GM18517 (cell line): ENCODE measurements at regions not wholly inside any gene's neighbourhood (a gene's known extent, or its start where the extent isn't known, plus 50 kb on each side); places are given as distances from the start of the nearest gene placed in this dataset.
"Not testable (repeated sequence)": the region's sequence is repeated elsewhere in the genome, so short reads cannot be mapped to it uniquely, and the experiment has no call there.

Experiments
- ATAC-seq: cut with Tn5 transposase; IDR thresholded peaks from one replicate; pipeline ENCODE4 v1.9.1; 2021; ENCODE audit warnings: mild to moderate bottlenecking, moderate library complexity; ENCODE audit not compliant: unreplicated experiment

- ATAC-seq, result no peak
Measured at GRCh38 chr3:94323596-94323995, 260.7 kb downstream of the NSUN3 start.

DNA sequence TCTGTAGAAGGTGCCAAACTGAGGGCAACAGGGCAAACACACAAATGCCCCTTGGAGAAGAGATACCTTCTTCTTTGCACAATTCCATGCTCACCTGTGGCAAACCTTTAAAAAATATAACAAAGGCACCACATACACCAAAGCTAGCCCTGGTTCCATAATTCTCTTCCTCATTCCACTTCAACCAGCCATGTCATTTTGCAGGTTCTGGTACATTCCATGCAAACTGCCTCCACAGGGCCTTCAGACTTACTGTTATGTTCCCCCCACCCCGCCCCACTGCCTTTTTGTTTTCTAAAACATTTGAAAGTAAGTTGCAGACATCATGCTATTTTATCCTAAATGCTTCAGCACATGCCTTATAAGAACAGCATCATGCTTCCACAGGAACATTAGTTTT lies 269.0 kb downstream of the NSUN3 start:
- no peak for ATAC-seq

DNA sequence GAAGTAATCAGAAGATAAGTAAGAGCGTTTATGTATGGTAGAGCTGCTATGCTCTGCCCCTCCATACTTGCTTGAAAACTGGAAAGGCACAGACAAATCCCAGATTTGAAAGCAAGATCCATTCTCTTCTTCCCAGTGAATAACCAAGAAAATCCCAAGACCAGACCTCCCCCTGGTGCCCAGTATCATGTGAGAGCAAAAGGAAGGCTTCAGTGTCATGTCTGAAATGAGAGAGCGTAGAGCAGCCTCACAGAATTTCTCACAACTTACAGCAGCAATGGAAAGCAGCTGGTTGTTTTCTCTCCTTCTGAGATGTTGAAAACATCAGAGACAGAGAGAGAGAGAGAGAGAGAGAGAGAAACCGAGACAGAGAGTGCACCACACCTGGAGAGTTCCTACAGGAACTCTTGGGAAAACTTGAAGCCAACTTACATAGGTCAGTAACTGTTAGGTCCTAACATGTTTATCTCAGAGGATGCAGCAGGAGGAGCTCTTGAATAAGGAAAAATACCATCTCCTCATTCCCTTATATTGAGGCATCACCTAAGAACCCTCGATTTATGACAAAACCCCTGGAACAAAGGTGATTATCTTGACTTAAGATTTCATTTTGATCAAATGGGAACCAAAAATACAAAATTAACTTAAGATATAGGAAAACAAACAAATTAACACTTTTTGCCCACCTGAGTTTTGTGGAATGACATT lies 273.3 kb downstream of the NSUN3 start:
- no peak for ATAC-seq

- ATAC-seq, result no peak
Measured at GRCh38 chr3:94345101-94345500, 282.2 kb downstream of the NSUN3 start.

GRCh38 chr3:94349310-94349878 lies 286.5 kb downstream of the NSUN3 start:
- no peak for ATAC-seq

DNA sequence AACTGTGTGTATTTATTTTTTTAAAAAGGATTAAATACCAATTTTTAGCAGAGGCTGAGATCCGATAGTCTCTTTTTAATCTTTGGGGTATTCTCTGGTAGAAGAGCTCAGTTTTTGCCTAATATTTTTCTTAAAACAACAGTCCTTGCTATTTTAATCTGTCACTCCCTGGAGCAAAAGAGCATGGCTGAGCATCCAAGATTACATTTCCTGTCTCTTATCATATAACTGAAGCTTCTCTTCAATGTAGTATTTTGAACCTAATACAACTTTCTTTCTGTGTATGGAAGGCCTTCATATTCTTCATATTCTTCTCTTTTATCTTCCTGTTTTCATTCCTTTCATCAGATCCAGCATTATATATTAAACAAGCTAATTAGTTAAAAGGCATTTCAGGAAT lies 293.7 kb downstream of the NSUN3 start:
- ATAC-seq, result no peak

GRCh38 chr3:94359996-94360395 lies 297.1 kb downstream of the NSUN3 start:
- ATAC-seq, result no peak

DNA sequence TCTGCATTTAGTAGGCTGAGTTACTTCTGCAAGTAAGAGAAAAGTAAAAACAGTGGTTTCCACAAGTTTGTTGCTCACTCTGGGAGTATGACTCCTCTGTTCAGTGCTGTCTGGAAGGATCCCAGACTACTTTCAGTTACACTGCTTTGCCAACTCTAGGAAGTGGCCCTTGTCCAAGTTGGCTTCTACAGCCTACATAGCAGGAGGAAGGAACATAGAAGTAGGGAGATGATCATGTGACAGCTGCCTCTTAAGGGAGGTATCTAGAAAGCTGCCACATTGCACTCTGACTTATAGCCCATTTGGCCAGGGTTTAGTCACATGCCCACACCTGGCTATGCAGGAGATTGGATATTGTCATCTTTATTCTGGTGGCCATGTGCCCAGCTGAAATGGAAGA lies 298.1 kb downstream of the NSUN3 start:
- no peak for ATAC-seq

DNA sequence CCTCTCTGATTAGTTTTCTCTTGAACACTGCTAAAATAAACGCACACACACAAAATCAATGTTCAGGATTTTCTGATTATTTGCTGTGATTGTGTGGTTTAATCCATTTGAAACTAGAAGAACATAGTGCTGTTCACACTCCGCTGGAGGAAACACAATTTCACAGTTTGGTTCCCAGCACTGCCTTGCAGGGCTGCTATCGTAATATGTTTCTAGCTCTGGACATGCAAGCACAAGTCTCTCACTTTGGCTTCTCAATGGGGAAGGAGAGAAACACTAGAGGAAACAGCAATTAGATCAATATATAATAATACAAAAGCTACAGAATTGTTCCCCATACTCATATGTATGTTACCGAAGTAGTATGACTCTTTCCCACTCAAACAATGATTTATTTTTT lies 299.5 kb downstream of the NSUN3 start:
- ATAC-seq, result no peak

- no peak for ATAC-seq
Measured at GRCh38 chr3:94365006-94365405, 302.1 kb downstream of the NSUN3 start.

GRCh38 chr3:94372026-94372425 lies 309.2 kb downstream of the NSUN3 start:
- ATAC-seq, result no peak

DNA sequence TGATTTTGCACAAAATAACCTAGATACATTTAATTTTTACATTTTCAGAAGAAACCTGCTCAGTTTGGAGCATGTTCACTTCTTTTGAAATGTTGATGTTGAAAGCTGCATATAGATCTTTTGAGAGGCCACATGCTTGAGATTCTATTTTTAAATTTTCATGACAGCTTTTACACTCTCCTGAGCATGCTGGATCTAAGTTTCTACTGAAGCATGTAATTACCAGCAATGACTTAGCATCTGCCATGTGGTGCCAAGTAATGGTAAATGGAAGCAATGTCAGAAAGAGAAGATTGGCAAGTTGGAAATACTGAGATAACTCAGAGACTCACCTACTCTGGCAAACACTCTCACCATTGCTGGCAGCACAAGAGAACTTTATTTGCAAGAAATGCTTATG lies 310.6 kb downstream of the NSUN3 start:
- ATAC-seq, result no peak

- no peak for ATAC-seq
Measured at GRCh38 chr3:94374439-94375161, 311.7 kb downstream of the NSUN3 start.

DNA sequence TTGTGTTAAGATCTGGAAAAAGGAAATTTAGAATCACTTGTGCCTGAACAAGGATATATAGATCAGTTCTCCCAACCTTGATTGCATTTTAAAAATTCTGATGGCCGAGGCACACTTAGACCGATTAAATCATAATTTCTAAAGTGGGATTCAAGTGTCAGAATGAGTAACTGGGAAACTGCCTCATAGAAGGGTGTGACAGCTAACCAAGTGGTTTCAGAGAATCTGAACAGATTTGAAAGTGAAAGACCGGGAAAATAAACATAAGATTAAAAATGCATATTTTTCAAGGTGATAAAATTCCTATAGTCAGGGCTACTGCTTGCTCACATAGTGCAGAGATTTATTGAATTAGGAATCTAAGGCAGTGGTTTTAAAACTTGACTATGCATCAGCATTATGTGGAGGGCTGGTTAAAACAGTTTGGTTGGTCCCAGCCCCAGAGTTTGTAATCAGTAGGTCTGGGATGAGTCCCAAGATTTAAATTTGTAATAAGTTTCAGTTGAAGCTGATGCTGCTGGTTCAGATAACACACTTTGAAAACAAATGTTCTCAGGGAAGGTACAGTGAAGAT lies 314.3 kb downstream of the NSUN3 start:
- ATAC-seq, result not testable (repeated sequence)

GRCh38 chr3:94377863-94378262 lies 315.0 kb downstream of the NSUN3 start:
- not testable (repeated sequence) for ATAC-seq

DNA sequence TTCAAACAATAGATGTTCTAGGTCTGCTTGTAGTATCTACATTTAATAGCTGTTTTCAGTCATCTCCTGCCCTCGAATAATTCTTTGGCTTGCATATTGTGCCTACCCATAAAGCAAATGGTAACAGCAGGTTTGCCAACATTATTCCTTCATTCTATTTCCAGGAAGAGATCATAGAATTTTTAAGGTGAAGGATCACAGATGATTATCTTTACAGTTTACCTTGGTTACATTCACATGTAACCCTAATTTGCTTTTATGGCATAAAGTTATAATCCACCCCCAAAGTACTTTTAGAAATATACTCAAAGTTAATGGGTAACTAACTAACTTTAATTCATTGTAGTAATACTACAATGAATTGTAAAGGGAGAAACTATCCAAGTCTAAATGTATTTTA lies 315.5 kb downstream of the NSUN3 start:
- no peak for ATAC-seq

- ATAC-seq, result no peak
Measured at GRCh38 chr3:94379264-94379663, 316.4 kb downstream of the NSUN3 start.

- ATAC-seq, result no peak
Measured at GRCh38 chr3:94394885-94395284, 332.0 kb downstream of the NSUN3 start.

GRCh38 chr3:94395851-94396250 lies 333.0 kb downstream of the NSUN3 start:
- no peak for ATAC-seq

DNA sequence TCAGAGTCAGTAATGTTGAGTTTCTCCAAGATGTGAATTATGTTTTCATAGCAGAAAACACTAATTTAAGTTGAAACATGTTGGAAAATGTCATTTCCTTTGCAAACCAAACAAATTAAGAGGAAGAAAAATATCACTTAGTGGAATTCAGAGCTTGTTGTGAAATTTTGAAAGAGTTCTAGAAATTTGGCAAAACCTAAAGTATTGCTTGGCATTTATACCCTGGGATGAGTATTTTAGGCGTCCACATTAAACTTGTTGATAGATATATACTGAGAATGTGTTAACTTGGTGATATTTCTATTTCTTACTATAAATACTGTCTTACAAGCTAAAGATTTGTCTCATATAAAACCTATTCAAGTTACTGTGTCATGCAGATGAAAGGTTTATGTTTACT lies 335.2 kb downstream of the NSUN3 start:
- ATAC-seq, result no peak

- no peak for ATAC-seq
Measured at GRCh38 chr3:94401466-94401865, 338.6 kb downstream of the NSUN3 start.

DNA sequence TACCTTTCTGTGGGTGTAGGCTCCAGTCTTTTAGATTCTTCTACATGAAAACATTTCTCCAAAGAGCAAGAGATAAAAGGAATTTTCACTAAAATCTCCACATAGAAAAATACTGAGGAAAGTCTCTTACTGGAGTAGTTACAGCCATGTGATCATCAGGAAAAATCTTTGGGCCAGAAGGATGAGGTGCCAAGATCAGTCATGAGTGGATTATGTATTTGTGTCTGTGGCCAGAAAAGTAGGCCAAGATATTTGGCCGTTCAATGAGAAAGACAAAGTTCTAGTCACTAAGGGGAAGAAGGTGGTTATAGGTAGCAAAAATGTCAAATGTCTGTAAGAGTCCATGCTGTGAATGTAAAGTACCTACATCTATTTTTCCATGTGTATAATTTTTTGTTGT lies 339.3 kb downstream of the NSUN3 start:
- no peak for ATAC-seq
